DMS79 (cell line): ENCODE measurements at regions not wholly inside any gene's neighbourhood (a gene's known extent, or its start where the extent isn't known, plus 50 kb on each side); places are given as distances from the start of the nearest gene placed in this dataset.

ENCODE experiments used
- DNase-seq: peaks from one replicate; lab custom pipeline; 2025; lab: John Stamatoyannopoulos, UW

DNA sequence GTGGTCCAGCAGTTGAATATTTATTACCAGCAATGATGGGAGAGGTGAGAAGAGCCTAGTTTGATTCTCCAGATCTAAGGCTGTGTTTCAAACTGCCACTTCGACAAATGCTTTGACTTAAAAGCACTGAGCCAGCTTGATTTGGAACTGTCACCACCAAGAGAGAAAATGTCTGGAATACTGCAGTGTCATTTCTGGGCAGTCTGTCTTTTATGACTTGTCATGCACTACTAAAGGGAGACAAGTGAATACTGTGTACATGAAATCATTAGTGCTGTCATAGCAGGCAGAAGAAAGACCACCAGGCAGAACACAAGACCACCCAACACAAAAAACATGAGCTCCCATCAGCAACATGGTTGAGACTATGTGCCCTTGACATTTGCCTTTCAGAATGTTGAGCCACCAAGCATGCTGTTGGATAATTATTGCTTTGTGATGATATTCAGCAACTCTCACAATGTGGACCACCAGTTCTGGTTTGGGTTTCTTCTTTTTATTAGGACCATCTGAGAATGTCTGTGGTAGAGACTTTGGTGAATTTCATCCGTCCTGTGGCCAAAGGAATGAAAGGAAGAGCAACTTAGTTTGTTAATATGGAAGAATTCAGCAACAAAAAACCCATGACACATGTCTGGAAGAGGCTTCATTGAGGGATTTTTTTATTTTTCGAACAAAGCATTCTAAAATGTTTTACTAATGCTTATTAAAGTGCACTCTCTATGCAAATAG is 125.8 kb downstream of the NTMT2 start:
- DNase-seq: no peak

DNA sequence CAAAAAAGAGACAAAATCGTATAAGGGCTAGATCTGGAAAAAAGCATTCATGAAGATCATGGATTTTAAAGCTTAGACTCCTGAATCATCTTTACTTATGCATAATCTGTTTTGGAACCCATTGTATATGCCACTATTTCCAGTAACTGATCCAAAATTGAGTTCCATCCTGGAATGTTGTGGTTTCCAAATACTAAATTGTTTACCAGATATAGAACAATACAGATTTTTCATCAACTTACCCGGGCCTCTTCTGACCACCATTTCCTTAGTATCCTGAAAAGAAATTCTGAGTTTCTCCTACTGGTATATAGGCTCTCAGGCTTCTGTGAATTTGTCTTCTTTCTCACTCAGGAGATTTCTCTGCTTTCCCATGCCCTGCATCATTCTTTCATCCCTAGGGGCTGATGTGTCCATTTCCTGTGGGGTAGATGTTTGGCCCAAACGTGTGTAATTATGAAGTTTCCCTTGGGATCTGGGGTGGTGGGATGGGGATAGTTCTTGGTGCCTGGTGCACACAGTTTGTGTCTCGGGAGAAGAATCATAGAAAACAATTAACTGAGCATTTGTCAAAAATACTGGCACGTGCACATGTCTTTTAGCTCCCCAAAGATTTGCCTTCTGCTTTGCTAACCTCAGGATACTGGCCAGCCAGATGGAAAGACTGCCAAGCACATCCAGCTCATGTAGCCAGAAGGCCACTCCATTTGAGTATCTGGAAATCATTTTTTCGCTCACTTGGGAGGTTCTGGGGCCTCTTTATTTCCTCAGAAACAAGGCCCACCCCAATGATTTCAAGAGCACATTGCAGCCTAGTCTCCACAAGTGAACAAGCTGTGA is 127.8 kb downstream of the NTMT2 start:
- no peak for DNase-seq

DNA sequence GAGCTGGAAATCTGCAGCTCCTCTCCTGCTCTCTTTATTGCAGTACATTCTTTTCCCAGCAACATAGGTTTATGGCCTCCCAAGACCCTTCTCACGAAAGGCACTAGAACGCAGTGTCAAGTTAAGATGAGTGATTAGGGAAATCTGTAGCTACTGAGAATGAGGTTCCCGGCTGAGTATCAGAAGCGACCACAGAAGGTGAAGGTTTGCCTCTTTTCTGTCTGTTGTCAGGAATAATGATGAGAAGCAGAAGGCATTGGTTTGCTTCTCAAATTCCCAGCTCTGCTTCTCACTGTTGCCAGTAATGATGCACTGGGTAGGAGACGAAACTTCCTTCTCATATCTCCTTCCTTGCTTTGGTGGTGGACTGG is 128.4 kb downstream of the NTMT2 start:
- DNase-seq: no peak

DNA sequence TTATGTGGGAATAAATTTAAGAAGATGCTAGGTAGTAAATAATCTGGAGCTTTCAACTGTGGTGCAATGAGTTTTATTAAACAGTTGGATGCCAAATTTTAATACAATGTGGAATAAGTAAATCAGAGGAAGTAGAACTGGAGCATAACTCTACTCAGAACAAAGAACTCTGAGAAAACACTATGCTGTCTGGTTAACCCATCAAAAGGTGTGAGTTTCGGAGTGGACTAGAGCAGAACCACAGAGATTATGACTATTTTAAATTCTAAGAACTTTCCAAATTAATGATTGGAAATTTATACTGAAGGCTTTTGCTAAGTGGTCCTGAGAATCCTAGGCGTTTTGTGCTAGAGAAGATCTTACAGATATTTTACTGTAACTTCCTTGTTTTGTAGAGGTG is 132.2 kb downstream of the NTMT2 start:
- no peak for DNase-seq

DNA sequence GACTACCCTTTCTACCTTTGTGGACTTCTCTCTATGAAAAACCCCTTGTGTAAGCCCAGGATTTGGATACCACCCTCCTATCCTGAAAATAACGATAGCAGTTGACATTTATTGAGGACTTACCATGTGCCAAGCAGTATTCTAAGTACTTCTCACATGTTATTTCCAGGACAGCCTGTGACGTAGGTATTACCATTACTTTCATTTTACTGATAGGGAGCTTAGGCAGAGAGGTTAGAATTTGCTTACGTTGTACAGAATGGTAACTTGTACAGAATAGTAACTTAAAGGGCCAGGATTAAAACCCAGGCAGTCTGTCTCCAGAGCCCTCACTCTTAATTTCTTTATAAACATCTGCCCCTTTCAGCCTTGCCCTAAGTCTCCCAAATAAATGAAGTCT is 138.3 kb downstream of the NTMT2 start:
- no peak for DNase-seq

DNA sequence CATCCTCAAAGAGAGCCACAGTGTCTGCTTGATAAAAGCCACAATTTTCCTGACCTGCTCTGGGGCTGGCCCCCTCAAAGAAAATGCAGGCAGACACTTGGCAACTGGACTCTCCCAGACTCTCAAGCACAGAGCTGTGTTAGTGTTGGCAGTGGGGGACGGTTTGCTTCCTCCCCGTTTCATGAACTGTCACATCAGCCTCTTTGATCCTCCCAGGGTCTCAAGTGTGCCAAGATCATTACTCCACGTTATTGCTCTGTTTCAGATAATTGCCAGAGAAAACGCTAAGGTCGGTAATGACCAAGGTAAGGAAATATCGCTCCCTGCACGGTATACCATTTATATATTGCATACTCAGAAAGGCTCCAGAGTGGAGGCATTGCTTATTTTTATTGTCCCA is 138.8 kb downstream of the NTMT2 start:
- no peak for DNase-seq

DNA sequence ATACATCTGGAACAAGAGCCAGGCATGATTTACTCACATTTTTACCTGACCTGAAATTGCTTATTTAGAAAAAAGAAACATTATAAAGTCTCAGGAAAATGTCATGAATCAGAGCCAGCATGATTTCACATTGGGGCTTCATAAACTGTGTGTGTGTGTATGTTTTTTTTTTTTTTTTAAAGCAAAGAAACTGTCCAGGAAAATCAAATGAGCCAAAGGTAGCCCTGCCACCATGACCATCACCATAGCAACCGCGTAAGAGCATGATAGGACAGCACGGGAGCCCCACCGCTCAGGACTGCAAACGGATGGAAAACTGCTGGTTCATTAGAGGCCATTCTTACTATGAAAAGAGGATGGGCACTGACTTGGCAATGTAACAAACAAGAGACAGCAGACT is 139.2 kb downstream of the NTMT2 start:
- DNase-seq: no peak

DNA sequence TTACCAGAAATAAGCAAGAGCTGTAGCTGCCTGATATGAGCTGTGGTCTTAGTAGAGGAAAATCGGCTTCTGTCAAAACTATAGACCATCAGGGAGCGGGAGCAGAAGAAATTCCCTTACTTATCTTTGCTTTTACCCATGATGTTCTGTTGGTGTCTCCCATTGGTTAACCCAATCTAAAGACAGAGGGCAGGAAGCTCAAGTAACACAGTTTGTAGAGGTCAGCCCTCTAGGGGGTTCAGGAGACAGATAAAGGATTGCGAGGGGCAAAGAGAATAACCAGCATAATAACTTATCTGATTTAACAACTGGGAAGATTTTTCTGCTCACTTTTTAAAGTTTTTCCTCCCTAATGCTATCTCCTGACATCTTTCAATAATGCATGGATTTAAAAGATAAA is 142.4 kb downstream of the NTMT2 start:
- no peak for DNase-seq

DNA sequence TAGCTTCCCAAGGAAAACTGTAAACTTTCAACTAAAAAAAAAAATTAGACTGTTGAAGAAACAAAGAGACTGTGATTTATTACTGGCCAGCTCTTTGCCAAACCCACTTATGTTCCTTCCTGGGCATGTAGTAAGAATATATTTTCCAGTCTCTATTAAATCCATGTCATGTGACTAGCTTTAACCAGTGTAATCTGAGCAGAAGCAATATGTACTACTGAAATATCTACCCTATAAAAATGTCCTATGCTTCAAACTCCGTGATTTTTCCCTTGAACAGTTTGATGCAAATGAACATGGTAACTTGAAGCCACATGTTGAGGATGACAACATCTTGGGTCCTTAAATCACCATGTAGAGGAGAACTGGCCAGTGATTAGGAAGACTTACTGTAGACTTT is 144.5 kb downstream of the NTMT2 start:
- no peak for DNase-seq

DNA sequence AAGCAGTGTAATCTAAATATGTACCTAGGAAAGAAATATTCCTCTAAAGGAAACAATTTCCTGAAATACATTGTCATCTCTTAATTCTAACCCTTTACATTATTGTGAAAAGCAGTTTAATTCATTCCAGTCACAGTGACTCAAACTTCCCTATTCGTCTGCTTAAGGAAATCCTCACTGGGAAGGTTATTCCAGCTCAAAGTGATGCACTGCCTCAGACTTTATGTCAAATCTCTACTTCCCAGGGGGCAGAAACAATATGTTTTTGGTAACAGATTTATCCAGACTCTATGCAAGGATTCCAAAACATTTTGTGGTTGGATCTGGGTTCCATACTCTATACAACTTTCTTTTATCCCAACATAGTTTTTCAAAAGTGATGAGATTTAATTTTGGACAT is 145.2 kb downstream of the NTMT2 start:
- no peak for DNase-seq

DNA sequence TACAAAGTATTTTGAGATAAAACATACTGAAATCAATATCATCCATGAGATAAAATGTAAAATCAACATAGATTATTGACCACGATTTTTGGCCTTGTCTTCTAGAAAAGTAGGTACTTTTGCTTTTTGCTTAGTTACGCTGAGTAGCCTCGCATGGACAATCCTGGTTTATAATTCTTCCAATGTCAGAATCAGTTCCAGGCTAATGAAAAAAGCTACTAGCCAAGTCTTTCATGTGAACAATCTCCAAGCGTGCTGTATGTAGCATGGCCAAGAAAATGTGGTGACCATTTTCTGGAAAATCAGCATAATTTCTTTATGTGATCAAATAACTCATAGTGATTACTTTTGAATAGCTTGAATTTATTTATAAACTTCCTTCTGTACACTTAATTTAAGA is 145.8 kb downstream of the NTMT2 start:
- no peak for DNase-seq

DNA sequence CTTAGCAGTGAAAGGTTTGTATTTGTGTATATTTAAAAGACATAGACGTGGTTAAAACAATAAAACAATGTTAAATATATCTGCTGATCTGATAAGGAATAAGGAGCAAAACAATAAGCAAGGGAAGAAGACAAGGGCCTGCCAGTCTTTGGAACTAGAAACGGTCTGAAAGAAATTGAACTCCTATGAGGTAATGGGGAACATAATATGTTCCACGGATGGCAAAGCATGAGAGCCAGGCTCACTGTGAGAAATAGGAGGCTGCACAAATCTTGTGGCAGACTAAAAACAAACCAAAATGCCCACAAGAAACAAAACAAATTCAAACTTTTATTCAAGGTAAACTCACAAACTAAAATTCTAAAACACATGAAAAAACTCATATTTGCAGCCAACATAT is 150.5 kb downstream of the NTMT2 start:
- DNase-seq: no peak

DNA sequence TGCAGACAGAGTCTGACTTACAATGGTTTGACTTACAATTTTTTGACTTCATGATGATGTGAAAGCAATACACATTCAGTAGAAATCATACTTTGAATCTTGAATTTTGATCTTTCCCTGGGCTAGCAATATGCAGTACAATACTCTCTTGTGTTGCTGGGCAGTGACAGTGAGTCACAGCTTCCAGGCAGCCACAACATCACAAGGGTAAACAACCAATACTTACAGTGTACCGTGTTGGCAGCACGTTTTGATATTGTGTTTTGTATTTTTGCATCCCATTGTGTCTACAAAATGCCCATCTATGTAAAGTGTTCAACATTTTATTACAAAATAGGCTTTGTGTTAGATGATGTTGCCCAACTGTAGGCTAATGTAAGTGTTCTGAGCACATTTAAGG is 150.9 kb downstream of the NTMT2 start:
- DNase-seq: no peak

DNA sequence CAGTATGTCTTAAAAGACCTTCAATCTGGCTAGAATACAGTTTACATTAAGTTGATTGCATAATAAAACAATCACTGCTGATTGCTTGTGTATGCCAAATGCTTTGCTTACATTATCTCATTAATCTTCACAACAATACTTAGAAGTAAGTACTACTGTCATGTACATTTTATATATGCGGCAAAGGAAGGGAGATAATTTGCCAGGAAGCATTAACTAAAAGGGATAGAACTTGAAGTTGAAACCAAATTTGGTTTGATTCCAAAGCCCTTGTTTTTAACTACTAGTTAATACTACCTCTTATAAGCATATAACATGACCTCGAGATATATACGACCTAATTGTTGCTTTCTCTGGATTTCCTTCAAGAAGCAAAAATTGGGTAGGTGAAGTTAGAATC is 155.8 kb downstream of the NTMT2 start:
- no peak for DNase-seq

DNA sequence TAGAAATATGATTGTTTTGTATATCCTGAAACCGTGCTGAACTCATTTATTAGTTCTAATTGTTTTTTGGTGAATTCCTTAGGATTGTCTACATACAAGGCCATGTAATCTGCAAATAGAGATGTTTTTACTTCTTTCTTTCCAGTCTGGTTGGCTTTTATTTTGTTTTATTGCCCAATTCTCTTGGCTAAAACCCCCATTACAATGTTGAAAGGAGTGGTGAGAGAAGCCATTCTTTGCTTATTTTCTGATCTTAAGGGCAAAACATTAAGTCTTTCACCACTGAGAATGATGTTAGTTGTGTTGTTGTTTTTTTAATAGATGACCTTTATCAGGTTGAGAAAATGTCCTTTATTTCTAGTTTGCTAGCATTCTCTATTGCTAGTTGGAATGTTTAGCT is 157.3 kb downstream of the NTMT2 start:
- DNase-seq: no peak

DNA sequence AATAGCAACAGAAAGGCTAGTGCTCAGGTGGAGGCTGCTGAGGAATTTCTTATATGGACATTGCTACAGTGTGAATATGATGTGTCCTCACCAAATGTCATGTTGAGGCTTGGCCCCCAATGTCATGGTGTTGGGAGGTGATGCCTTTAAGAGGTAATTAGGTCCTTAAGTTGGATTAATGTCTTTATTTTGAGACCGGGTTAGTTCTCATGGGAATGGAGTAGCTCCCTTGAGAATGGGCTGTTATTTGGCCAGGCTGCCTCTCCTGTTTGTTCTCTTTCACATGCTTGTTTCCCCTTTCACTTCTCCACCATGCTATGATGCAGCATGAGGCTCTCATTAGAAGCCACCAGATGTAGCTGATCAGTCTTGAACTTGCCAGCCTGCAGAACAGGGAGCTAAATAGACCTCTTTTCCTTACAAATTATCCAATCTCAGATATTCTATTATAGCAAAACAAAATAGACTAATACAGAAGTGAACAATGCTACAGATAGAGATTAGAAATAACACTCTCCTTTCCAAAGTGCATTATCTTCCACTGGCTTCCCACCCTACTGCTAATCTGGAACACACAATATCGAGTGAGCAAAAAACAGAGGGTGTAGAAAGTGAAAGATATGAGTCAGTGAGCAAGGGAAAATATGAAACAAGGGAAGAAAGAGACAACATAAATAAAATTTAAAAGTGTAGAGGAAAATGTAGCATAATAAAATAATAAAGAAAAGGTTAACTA is 160.2 kb downstream of the NTMT2 start:
- no peak for DNase-seq

DNA sequence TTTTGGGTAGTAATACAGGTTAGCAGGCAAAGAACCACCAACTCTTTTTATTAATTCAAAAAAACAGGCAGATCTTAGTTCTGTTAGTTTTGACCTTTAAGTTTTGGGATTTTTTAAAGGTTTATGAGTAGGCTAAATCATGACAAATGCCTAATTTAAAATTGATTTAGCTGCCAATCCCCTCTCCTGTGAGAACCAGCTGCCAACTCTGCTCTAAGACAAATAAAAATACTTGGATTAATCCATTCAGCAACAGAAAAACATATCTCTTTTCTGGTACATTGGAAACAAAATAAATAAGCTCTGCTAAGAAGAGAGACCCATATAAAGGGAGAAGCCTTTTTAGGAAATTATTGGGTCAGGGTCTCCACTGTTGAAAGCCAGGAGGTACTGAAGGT is 160.8 kb downstream of the NTMT2 start:
- no peak for DNase-seq

DNA sequence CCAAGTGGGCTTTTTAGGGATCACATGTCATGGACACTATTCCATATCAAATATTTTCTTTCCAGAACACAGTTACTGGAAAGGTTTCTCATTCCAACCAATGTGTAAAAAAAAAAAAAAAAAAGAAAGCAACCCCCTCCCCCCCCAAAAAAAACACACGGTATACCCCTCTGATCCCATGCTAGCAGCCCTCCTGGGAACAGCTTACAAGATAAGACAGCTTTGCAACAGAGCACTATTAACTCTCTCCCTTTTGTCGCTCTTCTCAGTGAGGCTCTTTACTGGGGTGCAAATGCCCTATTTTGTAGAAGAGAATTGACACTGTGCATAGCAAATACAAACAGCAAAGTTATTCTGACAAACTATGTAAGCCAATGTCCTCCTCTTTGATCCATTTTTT is 161.2 kb downstream of the NTMT2 start:
- DNase-seq: no peak

DNA sequence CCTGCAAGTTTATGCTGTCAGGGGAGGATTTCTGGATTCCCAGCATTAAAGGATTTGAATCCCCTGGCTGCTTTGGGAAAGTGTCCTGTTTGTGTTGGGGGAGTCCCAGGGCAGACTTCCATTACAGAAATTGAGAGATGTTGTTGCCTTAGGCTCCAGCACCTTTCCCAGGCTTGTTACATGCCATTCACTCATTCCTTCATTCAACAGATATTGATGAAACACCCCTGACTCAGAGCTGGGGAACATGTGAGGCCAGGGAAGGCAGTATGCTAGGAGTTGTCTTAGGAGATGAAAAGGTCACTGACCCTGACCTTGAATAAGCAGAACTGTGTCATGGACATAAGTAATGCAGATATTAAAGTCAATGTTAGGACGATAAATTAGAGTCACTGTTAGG is 161.7 kb downstream of the NTMT2 start:
- DNase-seq: no peak

DNA sequence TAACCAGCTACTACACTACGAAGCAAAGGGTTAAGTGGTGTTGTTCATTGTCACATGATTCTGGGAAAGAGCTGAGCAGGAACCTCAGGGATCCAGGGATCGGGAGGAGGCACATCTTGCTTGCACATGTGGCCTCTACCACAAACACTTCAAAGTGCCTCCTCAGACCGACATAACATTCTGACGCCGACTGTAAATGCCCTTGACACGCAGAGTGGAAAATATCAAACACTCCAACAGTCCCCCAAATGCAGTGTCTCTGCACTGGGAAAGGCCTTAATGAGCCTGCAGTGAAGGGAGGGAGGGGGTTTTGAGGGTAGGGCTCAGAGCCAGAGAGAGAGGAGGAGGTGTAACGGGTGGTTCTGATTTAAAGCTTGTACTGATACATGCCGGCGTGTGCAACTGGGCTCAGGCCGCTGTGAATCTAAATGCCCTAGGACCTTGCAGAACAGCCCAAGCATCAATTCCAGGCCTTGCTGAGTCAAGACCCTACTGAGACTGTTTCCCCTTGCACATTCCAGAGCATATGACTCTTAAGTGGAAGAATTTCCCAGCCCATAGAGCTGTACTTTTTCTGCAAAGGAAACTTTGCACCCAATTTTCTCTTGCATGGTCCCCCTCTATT is 163.7 kb downstream of the NTMT2 start:
- DNase-seq: no peak

DNA sequence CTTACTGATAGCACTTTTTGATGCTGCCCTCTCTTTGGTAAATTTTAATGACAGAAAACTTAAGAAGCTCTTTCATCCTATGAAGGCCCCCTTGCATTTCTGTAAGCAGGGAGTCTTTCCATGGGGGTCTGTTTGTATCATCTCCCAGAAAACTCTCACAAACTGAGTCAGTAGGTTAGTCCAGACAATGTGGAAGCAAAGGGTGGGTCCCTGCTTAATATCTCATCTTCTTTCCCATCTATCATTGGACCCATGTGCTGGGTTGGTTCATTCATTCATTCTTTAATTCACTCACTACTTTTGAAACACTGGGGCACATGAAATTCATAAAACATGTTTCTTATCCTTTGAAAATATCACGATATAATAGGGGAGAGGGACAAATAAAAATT is 164.3 kb downstream of the NTMT2 start:
- no peak for DNase-seq

DNA sequence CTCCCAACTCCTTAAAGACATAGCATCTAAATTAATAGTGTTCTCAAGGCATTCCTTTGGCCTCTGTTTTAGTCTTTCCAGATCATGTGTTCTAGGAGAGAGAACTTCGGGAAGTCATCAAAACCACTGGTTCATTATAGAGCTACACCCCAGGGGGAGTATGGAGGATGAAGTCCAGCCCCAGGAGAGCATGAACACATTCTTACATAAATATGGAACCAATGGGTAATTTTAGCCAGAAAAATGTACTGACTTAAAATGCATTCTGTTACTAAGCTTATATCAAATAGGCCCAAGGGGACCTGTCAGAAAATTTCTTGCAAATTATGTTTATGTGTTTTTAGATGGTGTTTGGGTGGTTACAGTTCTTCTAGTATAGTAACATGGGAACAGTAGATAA is 165.2 kb downstream of the NTMT2 start:
- DNase-seq: no peak

DNA sequence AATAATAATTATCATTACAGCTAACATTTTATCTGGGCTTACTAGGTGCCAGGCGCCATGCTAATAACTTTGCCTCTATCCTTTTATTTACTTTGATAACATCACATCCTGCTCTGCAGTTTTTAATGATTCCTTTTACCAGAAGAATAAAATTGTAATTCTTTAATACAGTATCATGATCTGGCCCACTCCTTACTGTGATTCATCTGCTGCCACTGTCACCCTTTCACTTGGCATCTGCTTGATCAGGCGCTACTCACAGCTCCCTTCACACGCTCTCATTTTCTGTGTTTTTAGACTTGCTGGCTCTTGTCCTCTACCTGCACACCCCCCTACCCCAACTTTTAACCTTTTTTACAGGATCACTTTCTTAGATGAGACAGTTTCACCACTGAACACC is 167.5 kb downstream of the NTMT2 start:
- DNase-seq: no peak
